ENCODE measurements at regions not wholly inside any gene's neighbourhood (a gene's known extent, or its start where the extent isn't known, plus 50 kb on each side); places are given as distances from the start of the nearest gene placed in this dataset.

DNA sequence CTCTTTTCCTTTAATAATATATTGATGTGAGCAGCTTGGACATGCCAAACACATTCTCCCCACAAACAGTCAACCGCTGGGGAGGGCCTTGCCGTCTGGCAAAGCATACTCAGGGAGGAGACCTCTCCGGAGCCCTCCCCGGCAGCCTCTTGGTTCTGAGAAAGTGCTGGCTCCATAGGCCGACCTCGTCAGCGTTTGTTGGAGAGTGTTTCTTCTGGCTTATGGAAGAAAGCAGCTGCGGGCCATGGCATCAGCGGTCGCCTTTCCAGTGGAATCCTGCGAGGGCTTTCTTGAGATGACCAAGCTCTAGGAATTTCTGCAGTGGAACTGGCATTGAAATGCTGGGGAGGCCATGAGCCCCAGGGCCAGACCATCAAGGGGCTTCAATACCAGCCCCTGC, 405.7 kb upstream of the IRX4 start:
- H3K36me3 Mint-ChIP-seq: no peaks in the 10 kb centered on the region
- DNase-seq (ENCODE audit: low spot score in 2 of 2): no peak

GRCh38 chr5:2286250-2286649, 403.5 kb upstream of the IRX4 start:
- no peak for ATAC-seq
- Mint-ChIP-seq H3K4me1 (no peaks in the 10 kb centered on the region), H3K4me3 (no peak overlapping the region), H3K36me3 (no peaks in the 10 kb centered on the region), H3K27ac (no peak overlapping the region), H3K9me3 (peaks cover 3% of the 10 kb centered on the region)
- no peak for DNase-seq (ENCODE audit: low spot score in 2 of 2)

More for the DNA sequence above, 405.7 kb upstream of the IRX4 start:
- Mint-ChIP-seq H3K9me3 (peaks cover 3% of the 10 kb centered on the region), H3K4me3 (no peak overlapping the region), H3K27ac (no peak overlapping the region), H3K4me1 (no peaks in the 10 kb centered on the region)
- no peak for ATAC-seq

DNA sequence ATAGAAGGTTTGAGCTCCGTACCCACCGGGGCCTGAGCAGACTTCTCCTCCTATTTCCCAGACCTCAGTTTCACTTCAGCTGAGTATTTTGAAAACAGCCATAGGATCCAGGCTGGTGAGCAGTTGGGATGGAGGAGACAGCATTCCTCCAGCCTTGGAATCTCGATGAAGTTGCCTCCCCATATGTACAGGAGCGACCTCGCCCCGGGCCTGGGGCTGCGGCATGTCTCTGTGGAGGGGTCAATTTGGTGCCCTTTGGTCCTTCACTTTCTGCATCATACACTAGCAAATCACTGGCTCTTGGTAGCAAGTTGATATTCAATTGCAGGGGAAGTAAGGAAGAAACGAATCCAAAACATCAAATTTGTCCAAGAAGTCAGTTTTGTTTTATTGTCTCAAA, 402.0 kb upstream of the IRX4 start:
- ATAC-seq (no peak), DNase-seq (ENCODE audit: low spot score in 2 of 2) (no peak)
- Mint-ChIP-seq H3K4me3 (no peak overlapping the region), H3K36me3 (no peaks in the 10 kb centered on the region), H3K9me3 (peaks cover 3% of the 10 kb centered on the region), H3K27ac (no peak overlapping the region), H3K4me1 (no peaks in the 10 kb centered on the region)

DNA sequence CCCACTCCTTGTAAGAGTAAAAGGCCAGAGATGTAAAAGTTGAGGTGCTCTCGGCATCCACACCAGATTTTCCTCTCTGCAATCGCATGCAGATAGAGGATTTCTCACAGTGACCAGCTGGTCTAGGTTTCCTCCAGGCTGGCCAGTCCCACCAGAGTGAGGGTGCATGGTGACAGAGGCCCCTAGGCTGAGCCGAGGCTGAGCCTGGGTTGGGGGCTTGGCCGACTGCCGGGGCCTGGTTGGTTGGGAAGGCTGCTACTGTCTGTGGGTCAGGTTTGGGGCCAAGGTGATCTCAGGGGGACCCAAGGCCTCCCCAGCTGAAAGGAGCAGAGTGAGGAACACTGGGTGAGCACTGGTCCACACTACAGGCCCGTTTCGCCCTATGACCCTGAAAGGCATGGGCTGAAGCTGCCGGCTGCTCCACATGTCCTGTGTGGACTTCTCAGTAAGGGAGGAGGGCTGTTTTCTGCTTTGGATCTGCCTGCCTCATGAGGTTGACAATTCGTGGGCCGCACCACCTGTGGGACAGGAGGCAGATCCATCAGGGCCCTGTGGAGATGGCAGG, 400.8 kb upstream of the IRX4 start:
- Mint-ChIP-seq H3K9me3 (peaks cover 3% of the 10 kb centered on the region), H3K36me3 (no peaks in the 10 kb centered on the region), H3K4me3 (no peak overlapping the region), H3K4me1 (no peaks in the 10 kb centered on the region), H3K27ac (no peak overlapping the region)
- ATAC-seq (no peak), DNase-seq (ENCODE audit: low spot score in 2 of 2) (no peak)

- no peak overlapping the region for H3K4me3 Mint-ChIP-seq
Measured at GRCh38 chr5:2282893-2283292, 400.2 kb upstream of the IRX4 start.

GRCh38 chr5:2282034-2282690, 399.4 kb upstream of the IRX4 start:
- no peaks in the 10 kb centered on the region for H3K4me1 Mint-ChIP-seq
- DNase-seq (ENCODE audit: low spot score in 2 of 2): no peak
- no peak overlapping the region for H3K4me3 Mint-ChIP-seq
- H3K9me3 Mint-ChIP-seq: peaks cover 3% of the 10 kb centered on the region
- ATAC-seq: peak; percentile 24
- H3K36me3 Mint-ChIP-seq: no peaks in the 10 kb centered on the region
- no peak overlapping the region for H3K27ac Mint-ChIP-seq

More at GRCh38 chr5:2282893-2283292, 400.2 kb upstream of the IRX4 start:
- H3K9me3 Mint-ChIP-seq: peaks cover 3% of the 10 kb centered on the region
- DNase-seq (ENCODE audit: low spot score in 2 of 2): no peak
- no peak for ATAC-seq
- H3K4me1 Mint-ChIP-seq: no peaks in the 10 kb centered on the region
- no peak overlapping the region for H3K27ac Mint-ChIP-seq
- no peaks in the 10 kb centered on the region for H3K36me3 Mint-ChIP-seq

- Mint-ChIP-seq H3K4me3 (no peak overlapping the region), H3K9me3 (peaks cover under 1% of the 10 kb centered on the region), H3K4me1 (no peaks in the 10 kb centered on the region), H3K27ac (no peak overlapping the region), H3K36me3 (no peaks in the 10 kb centered on the region)
- DNase-seq (ENCODE audit: low spot score in 2 of 2) (no peak), ATAC-seq (no peak)
Measured at GRCh38 chr5:2281446-2281845, 398.7 kb upstream of the IRX4 start.

DNA sequence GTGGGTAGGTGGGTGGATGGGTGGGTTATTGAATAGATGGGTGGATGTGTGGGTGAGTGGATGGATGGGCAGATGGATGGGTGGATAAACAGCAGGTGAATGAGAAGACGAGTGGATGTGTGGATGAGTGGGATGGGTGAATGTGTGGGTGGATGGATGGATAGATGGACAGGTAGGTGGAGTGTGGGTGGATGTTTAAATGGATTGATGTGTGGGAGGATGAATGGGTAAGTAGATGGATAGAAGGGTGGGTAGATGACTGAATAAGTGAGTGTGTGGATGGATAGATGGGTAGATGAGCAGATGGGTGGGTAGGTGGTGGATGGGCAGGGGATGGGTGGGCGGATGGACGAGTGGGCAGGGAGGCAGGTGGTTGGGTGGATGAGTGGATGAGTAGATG, 397.6 kb upstream of the IRX4 start:
- Mint-ChIP-seq H3K4me3 (no peak overlapping the region), H3K27ac (no peak overlapping the region), H3K9me3 (no peaks in the 10 kb centered on the region), H3K4me1 (no peaks in the 10 kb centered on the region), H3K36me3 (no peaks in the 10 kb centered on the region)
- no peak for ATAC-seq
- no peak for DNase-seq (ENCODE audit: low spot score in 2 of 2)

GRCh38 chr5:2278825-2279456, 396.2 kb upstream of the IRX4 start:
- no peaks in the 10 kb centered on the region for H3K4me1 Mint-ChIP-seq
- no peak for ATAC-seq
- DNase-seq (ENCODE audit: low spot score in 2 of 2): no peak
- H3K9me3 Mint-ChIP-seq: no peaks in the 10 kb centered on the region
- no peak overlapping the region for H3K27ac Mint-ChIP-seq
- H3K36me3 Mint-ChIP-seq: no peaks in the 10 kb centered on the region
- no peak overlapping the region for H3K4me3 Mint-ChIP-seq

GRCh38 chr5:2277886-2278285, 395.2 kb upstream of the IRX4 start:
- Mint-ChIP-seq H3K4me3 (no peak overlapping the region), H3K4me1 (no peaks in the 10 kb centered on the region), H3K36me3 (no peaks in the 10 kb centered on the region), H3K9me3 (no peaks in the 10 kb centered on the region), H3K27ac (no peak overlapping the region)
- ATAC-seq (no peak), DNase-seq (ENCODE audit: low spot score in 2 of 2) (no peak)

- no peak for DNase-seq (ENCODE audit: low spot score in 2 of 2)
- no peaks in the 10 kb centered on the region for H3K9me3 Mint-ChIP-seq
- no peak overlapping the region for H3K27ac Mint-ChIP-seq
- H3K4me3 Mint-ChIP-seq: no peak overlapping the region
- H3K4me1 Mint-ChIP-seq: no peaks in the 10 kb centered on the region
- no peak for ATAC-seq
- H3K36me3 Mint-ChIP-seq: no peaks in the 10 kb centered on the region
Measured at GRCh38 chr5:2276101-2276500, 393.4 kb upstream of the IRX4 start.

GRCh38 chr5:2272755-2273154, 390.0 kb upstream of the IRX4 start:
- Mint-ChIP-seq H3K4me3 (no peak overlapping the region), H3K4me1 (no peaks in the 10 kb centered on the region), H3K9me3 (peaks cover 3% of the 10 kb centered on the region), H3K27ac (no peak overlapping the region), H3K36me3 (no peaks in the 10 kb centered on the region)
- ATAC-seq (no peak), DNase-seq (ENCODE audit: low spot score in 2 of 2) (no peak)

GRCh38 chr5:2272039-2272438, 389.3 kb upstream of the IRX4 start:
- Mint-ChIP-seq H3K36me3 (no peaks in the 10 kb centered on the region), H3K27ac (no peak overlapping the region), H3K4me1 (no peaks in the 10 kb centered on the region), H3K4me3 (no peak overlapping the region), H3K9me3 (peaks cover 3% of the 10 kb centered on the region)
- no peak for ATAC-seq
- DNase-seq (ENCODE audit: low spot score in 2 of 2): no peak

GRCh38 chr5:2271316-2271715, 388.6 kb upstream of the IRX4 start:
- no peak overlapping the region for H3K4me3 Mint-ChIP-seq
- no peak overlapping the region for H3K27ac Mint-ChIP-seq
- no peaks in the 10 kb centered on the region for H3K36me3 Mint-ChIP-seq
- peaks cover 3% of the 10 kb centered on the region for H3K9me3 Mint-ChIP-seq
- DNase-seq (ENCODE audit: low spot score in 2 of 2) (no peak), ATAC-seq (no peak)
- H3K4me1 Mint-ChIP-seq: no peaks in the 10 kb centered on the region

- no peaks in the 10 kb centered on the region for H3K36me3 Mint-ChIP-seq
- H3K4me3 Mint-ChIP-seq: no peak overlapping the region
- no peak for ATAC-seq
- H3K9me3 Mint-ChIP-seq: peaks cover 3% of the 10 kb centered on the region
- no peaks in the 10 kb centered on the region for H3K4me1 Mint-ChIP-seq
- DNase-seq (ENCODE audit: low spot score in 2 of 2): no peak
- no peak overlapping the region for H3K27ac Mint-ChIP-seq
Measured at GRCh38 chr5:2270467-2270866, 387.7 kb upstream of the IRX4 start.

DNA sequence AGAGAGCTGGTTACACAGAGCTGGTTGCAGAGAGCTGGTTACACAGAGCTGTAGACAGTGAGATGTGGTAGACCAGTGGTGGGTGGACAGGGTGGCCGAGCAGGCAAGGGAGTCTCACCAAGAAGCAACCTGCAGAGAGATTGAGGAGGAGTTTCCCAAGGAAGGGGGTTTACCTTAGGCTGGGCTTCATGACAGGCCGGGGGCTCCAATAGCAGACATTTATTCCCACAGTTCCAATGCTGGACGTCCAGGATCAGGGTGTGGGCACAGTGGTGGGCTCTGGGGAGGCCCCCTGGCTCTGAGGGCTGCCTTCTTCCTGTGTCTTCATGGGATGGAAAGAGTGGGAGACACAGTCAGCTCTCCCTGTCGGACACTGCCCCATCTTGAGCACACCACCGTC, 386.9 kb upstream of the IRX4 start:
- Mint-ChIP-seq H3K4me3 (no peak overlapping the region), H3K36me3 (no peaks in the 10 kb centered on the region), H3K27ac (no peak overlapping the region), H3K4me1 (no peaks in the 10 kb centered on the region), H3K9me3 (peaks cover 3% of the 10 kb centered on the region)
- DNase-seq (ENCODE audit: low spot score in 2 of 2): no peak
- ATAC-seq: no peak
